ENCODE measurements at regions not wholly inside any gene's neighbourhood (a gene's known extent, or its start where the extent isn't known, plus 50 kb on each side); places are given as distances from the start of the nearest gene placed in this dataset.
"Not testable (repeated sequence)": the region's sequence is repeated elsewhere in the genome, so short reads cannot be mapped to it uniquely, and the experiment has no call there.

GRCh38 chr1:10867914-10868598 lies 71.6 kb upstream of the CASZ1 start:
- no peak for DNase-seq (ENCODE audit: low read depth)

- no peak for DNase-seq (ENCODE audit: low read depth)
Measured at GRCh38 chr1:10868599-10868965, 72.1 kb upstream of the CASZ1 start.

GRCh38 chr1:10869933-10870332 lies 73.5 kb upstream of the CASZ1 start:
- DNase-seq (ENCODE audit: low read depth) = no peak

- DNase-seq (ENCODE audit: low read depth) = no peak
Measured at GRCh38 chr1:10870493-10871096, 74.1 kb upstream of the CASZ1 start.

- no peak for DNase-seq (ENCODE audit: low read depth)
Measured at GRCh38 chr1:10873189-10873588, 76.7 kb upstream of the CASZ1 start.

GRCh38 chr1:10874351-10874750 lies 77.9 kb upstream of the CASZ1 start:
- no peak for DNase-seq (ENCODE audit: low read depth)

- no peak for DNase-seq (ENCODE audit: low read depth)
Measured at GRCh38 chr1:10877894-10878293, 81.4 kb upstream of the CASZ1 start.

- DNase-seq (ENCODE audit: low read depth) = no peak
Measured at GRCh38 chr1:10878469-10878868, 82.0 kb upstream of the CASZ1 start.

- DNase-seq (ENCODE audit: low read depth) = no peak
Measured at GRCh38 chr1:10880063-10880462, 83.6 kb upstream of the CASZ1 start.

- no peak for DNase-seq (ENCODE audit: low read depth)
Measured at GRCh38 chr1:10881046-10881445, 84.6 kb upstream of the CASZ1 start.

- no peak for DNase-seq (ENCODE audit: low read depth)
Measured at GRCh38 chr1:10882069-10882468, 85.6 kb upstream of the CASZ1 start.

- DNase-seq (ENCODE audit: low read depth) = not testable (repeated sequence)
Measured at GRCh38 chr1:10887032-10887431, 90.6 kb upstream of the CASZ1 start.

- no peak for DNase-seq (ENCODE audit: low read depth)
Measured at GRCh38 chr1:10888291-10888690, 91.8 kb upstream of the CASZ1 start.

- no peak for DNase-seq (ENCODE audit: low read depth)
Measured at GRCh38 chr1:10888791-10889649, 92.6 kb upstream of the CASZ1 start.

GRCh38 chr1:10889650-10890353 lies 93.4 kb upstream of the CASZ1 start:
- no peak for DNase-seq (ENCODE audit: low read depth)

GRCh38 chr1:10890491-10891071 lies 94.1 kb upstream of the CASZ1 start:
- DNase-seq (ENCODE audit: low read depth) = no peak

GRCh38 chr1:10891091-10891490 lies 94.6 kb upstream of the CASZ1 start:
- DNase-seq (ENCODE audit: low read depth) = no peak

GRCh38 chr1:10892138-10893065 lies 96.0 kb upstream of the CASZ1 start:
- no peak for DNase-seq (ENCODE audit: low read depth)

GRCh38 chr1:10895621-10896020 lies 99.2 kb upstream of the CASZ1 start:
- DNase-seq (ENCODE audit: low read depth) = no peak

GRCh38 chr1:10896673-10897072 lies 100.2 kb upstream of the CASZ1 start:
- no peak for DNase-seq (ENCODE audit: low read depth)

Data from stimulated activated CD8-positive, alpha-beta memory T cell treated with anti-CD3 and anti-CD28 coated beads, Interleukin-12 subunit alpha, Interleukin-12 subunit beta, amount 100 ng/mL, for 4 hours (primary cell).